ENCODE measurements at regions not wholly inside any gene's neighbourhood (a gene's known extent, or its start where the extent isn't known, plus 50 kb on each side); places are given as distances from the start of the nearest gene placed in this dataset.

DNA sequence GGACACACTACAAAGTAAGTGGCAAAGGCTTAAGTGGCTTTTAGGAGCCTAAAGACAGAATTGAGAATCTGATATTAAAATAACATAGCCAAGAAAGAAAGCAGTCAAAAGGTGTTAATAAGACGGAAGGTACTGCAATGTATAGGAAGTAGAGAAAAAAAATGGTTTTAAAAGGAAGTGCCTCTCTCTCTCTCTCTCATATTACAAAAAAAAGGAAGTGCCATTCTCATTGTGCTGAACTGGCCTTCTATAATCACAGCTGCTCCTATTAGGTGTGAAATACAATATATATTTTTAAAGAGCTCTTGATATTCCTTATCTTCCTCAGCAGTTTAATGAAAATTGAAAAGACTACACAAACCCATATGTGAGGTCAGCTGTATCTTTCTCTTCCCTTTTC is 199.4 kb upstream of the NPVF start:
- TF ChIP-seq CTCF (IDR thresholded peaks at IDR 0.05; ENCODE audit: borderline replicate concordance, extremely low read depth, low read length, poor library complexity, severe bottlenecking) (no peak), EZH2 (IDR thresholded peaks at IDR 0.05; ENCODE audit: borderline replicate concordance, low read depth, low read length, severe bottlenecking) (no peak)
